CMK (cell line): ENCODE measurements at regions not wholly inside any gene's neighbourhood (a gene's known extent, or its start where the extent isn't known, plus 50 kb on each side); places are given as distances from the start of the nearest gene placed in this dataset.

Source experiments
- DNase-seq: peaks from one replicate; pipeline ENCODE4 v3.0.0-alpha.2; 2010; ENCODE audit warnings: low read depth

DNA sequence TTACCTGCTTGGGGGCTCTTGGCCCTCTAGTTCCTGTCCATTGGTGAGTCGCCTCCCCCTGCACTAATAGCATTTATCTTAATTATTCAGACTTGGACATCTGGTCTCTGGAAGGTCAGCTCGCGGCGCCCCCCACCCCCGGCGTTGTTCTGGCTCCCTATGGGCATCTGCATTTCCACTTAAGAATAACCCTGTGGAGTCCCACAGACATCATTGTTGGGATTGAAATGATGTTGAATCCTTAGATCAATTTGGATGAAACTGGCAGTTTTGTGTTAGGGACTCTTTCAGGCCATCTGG, 313.8 kb upstream of the HS6ST1 start:
- DNase-seq = no peak

DNA sequence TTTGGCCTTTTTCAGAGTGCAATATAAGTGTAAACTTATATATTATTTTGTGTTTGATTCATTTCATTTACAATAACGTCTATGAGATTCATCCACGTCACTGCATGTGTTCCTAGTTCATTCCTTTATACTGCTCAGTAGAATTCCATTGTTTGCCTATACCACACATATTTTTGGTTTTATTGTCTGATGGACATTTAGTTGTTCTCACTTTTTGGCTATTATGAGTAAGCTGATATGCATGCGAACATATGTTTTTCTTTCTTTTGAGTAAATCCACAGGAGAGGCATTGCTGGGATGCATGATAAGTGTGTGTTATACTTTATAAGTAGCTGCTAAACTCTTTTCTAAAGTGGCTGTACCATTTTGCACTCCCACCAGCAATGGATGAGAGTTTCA, 314.8 kb upstream of the HS6ST1 start:
- DNase-seq = no peak

DNA sequence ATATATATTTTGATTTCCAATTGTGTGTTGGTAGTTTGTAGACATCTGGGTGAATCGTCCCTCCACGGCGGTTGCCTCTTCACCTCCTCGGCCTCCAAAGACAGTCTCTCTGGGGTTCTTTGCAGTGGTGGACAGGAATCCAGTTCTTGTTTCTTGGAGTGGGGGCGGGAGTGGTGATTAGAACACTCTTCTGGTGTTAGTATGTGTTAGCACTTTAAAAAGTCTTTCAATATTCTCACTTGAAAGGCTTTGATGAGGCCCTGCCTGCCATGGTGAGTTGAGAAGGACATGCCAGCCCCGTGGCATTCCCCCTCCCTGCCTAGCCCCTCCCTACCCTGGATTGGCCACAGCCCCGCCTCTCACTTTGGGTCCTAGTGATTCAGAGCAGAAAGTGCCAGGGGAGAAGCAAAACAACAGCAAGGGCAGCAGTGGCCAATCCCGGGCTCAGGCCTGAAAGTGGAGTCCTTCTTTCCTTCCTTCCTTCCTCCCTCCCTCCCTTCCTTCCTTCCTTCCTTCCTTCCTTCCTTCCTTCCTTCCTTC, 316.8 kb upstream of the HS6ST1 start:
- DNase-seq = no peak

DNA sequence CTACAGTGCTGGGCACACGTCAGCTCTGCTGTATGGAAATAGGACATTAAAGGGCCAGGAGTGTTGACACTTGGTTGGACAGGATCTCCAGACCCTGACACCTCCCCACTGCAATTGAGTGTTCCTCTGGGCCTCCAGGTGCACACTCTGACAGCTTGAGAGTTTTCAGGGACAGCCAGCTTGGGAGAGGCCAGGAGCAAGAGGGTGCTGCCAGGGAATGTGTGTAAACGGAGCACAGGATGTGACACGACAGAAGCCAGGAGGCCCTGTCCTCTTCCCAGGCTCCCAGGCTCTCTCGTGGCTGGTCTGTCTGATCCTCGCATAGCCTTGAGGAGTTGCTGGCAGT, 318.1 kb upstream of the HS6ST1 start:
- no peak for DNase-seq

DNA sequence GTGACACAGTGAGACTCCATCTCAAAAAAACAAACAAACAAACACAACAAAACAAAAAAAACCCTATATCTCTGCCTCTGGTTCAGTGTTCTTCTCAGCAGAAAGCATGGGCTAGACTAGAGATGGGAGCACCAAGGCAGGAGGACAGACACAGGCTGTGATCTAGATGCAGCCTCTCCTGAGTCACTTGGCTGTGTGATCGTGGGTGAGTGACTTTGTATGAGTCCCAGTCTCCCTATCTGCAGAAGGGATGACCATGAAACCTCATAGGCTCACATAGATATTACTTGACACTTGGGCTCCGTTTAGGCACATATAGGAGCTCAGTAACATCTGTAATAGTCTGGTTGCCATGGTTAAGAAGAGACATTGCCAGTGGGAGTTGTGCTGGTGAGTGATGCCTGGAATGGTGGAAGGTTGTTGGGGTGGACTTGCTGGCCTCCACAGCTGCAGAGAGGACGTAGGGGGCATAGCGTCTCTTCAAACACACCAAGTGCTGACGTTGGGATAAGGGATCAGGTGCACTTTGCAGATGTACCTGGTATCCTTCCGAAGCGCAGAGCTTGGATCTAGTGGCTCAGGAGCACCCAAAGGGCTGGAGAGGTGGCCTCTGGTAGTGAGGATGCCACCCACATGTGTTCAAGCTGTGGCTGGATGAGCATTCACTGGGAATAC, 318.9 kb upstream of the HS6ST1 start:
- no peak for DNase-seq

DNA sequence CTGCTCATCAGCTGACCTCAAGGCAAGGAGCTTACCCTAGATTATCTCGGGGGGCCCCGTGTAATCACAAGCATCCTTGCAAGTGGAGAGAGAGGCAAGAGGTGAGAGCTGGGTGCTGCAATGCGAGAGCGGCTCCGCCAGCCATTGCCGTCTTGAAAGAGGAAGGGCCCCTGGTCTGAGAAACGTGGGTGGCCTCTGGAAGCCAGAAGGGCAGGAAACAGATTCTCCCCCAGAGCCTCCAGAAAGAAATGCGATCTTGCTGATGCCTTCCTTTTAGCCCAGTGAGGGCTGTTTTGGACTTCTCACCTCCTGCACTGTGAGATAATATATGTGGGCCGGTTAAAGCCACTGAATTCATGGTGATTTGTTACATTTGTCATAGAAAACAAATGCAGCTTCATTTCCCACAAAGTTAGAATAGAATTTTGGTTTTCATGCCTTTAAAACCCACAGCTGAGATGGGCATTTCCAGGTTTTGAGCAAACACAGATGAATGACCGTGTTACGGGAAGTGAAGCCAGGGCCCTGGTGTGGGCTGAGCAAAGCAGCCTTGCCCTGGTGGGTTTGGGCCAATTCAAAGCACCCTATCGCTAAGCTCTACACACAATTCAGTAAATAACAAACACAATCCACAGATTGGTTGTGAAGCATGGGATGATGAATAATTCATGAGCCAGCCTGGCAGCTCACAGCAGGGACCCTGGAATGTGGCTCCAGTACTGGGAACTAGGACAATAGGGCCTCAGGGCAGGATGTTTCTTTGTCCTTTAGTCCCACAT, 319.9 kb upstream of the HS6ST1 start:
- peak; percentile 29 for DNase-seq

DNA sequence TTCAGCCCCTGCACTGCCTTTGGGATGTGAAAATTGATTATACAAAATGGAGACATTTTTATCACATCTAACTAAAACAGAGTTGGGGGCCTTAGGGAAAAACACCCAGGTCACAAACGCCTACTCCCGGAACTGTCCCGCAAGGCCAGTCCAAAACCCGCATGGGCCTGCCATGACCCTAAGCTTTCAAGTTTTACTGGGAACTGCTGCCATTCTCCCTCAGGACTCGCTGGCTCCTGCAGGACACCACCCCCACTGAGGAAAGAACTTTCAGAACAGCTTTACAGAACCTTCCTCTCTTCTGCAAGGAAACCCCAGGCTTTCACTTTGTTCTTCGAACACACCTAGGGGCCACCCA, 320.4 kb upstream of the HS6ST1 start:
- DNase-seq = no peak

DNA sequence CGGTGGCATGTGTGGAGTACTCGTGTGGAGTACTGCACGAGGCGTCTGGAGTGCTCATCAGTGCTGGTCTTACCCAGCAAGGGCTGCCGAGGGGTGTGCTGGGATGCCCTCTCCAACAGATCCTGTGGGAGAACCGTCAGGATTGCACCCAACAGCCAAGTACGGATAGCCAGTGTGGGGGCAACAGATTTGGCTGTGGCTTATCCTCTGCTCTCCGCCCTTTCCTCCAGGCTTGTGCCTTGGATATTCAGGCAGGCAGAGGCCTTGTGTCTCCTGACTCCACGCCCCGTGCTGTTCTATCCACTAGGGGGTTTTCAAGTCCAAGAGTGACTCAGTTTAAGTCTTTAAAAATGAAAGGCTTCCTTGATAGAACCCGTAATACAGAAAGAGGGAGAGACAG, 321.0 kb upstream of the HS6ST1 start:
- no peak for DNase-seq

DNA sequence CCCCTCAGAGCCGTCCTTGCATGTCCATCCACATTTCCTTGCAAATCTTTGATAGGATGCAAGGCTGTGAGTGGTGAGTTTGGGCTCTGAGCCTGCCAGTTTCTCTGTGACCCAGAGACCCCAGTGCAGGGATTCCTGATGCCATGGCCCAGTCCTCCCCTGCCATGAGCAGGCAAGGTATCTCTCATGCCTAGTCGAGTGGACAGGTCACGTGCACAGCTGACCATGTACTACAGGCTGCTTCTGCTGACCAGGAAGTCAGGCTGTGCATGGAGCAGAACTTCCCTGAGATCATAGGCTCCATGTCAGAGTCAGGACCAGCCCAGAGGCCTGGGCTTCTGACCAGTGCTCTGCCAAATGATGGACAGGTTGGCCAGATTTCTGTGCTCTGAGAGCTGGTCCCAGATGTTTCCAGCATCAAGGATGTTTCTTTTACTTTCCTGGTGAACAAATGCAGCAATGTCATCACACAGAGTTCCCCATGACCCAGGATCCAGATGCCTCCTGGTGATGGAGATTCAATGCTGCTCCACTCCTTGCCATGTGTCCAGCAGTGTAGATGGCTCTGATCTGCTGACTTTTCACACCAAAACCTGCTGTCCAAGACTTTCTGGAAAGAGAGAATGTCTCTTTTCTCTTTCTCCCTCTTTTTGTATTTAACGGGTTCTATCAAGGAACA, 321.6 kb upstream of the HS6ST1 start:
- no peak for DNase-seq

DNA sequence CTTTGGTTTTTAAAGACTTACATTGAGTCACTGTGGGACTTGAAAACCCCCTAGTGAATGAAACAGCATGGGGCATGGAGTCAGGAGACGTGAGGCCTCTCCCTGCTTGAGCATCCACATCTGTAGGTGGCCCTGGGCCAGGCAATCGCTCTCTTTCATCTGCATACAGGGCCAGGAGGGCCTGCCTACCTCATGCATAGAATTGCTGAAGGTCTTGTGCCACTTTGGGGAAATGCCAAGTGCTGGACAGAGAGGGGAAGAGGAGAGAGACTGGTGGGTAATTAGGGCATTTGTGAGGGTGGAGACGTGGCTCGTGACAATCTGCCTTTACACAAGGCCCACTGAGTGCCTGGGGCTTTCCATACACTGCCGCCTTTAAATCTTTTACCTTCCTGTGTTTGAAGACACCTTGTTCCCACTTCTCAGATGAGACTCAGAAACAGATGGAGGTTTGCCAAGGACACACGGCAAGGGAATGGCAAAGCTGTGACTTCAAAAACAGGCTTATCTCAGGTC, 322.2 kb upstream of the HS6ST1 start:
- no peak for DNase-seq

DNA sequence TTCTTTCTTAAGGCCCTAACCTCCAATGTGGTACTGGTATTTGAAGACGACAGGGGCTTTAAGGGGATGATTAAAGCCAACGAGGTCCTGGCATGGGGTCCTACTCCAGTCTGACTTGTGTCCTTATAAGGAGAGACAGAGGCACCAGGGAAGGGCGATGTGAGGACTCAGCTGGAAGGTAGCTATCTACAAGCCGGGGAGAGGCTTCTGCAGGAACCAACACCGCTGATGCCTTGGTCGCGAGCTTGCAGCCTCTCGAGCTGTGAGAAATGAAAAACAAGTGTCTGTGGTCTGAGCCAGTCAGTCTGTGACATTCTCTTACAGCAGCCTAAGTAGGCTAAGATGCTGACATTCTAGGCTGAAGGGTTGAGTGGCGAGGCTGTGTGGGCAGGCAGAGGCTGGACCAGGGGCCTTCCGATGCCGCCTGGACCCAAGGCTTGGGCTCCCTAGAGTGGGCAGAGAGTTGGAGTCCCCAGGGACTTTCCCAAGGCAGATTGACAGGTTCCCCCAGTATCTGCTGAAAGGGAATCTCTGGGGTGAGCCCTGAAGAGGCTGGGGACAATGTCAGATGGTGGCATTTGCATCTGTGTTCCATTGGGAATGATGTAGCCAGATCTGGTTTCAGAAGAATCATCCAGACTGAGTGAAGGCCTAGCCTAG, 322.9 kb upstream of the HS6ST1 start:
- no peak for DNase-seq

DNA sequence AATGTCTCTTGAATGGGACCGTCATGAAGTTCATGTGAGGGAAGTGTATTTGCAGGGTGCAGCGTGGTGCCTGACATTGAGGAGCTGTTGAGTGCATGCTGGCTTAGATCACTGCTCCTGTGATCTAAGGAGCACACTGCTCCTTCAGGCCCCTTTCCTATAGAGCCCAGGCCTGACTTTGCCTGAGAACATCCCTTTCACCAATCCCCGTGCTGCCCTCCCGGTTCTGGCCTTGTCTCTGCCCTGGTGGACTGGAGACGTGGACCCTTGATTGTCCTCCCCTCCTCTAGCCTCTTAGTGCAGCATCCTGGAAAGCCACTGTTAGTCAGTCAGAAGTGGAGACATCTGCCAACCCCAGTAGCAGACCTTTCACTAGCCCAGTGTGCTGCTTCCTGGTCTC, 323.6 kb upstream of the HS6ST1 start:
- no peak for DNase-seq

DNA sequence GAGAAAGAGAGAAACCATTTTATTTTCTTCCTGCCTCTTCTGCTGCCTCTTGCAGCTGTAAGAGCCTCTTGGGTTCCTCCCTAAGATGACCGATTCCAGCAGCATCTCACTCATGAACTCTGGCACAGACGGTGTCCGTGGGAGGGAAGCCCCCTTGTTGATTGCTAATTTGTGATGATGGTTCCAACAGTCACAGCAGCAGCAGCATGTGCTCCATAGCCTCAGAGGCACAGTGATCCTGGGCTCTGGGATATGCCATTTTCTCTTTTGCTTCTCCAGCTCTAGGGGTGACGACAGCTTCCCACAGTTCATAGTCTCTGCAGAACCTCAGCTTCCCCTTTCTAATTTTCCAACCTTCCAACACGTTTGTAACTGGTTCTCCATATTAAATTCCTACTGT, 324.2 kb upstream of the HS6ST1 start:
- no peak for DNase-seq

DNA sequence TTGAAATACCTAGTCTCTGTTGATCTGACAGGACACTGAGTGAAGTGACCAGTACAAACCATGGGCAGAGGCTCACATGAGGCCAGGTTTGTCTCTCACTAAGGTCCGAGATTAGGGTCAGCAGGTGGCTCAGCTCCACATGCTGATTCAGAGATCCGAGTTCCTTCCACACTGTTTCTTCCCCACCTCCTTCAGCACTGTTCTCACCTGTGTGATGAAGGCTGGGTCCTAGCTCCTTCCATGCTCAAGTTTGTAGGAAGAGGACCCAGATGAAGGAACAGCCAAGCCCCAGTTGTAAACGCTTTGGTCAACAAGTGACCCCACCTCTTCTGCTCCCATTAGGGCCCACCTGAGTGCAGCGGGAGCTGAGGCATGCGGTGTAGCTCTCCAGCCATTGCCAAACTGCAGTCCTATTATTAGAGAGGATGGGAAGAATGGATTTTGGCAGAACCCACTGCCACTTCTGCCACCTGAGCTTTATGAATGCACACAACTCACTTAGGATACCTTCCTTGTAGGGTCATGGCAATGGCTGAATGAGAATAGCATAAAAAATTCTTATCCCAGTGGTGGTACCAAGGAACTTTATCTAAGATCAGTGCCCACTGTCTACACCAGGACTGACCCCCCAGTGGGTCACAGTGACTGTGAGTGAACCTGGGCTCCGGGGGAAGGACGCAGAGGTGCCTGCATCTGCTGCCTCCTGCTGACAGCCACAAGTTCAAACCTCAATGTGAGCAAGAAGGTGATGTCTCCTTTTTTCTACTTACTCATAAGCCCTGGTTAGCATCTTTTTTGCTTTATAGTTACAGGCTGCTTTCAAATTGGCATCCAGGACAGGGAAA, 324.8 kb upstream of the HS6ST1 start:
- DNase-seq = no peak

DNA sequence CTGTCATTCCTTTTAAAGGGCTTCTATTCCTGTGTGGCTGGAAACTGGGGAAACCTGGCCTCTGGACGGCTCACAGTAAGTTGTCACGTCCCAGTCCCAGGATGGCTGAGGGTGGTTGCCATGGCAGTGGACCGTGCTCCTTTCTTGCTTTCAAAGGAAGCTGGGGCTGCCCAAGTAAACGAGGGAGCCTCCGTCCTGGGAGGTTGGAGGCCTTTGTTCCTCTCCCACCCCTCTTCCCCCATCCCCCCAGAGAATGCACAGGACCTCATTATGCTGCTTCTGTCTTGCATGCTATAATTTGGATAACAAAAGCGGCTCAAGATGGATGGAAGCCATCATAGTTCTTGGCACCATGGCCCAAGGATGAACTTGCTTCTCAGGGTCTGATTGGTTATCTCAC, 325.5 kb upstream of the HS6ST1 start:
- no peak for DNase-seq

DNA sequence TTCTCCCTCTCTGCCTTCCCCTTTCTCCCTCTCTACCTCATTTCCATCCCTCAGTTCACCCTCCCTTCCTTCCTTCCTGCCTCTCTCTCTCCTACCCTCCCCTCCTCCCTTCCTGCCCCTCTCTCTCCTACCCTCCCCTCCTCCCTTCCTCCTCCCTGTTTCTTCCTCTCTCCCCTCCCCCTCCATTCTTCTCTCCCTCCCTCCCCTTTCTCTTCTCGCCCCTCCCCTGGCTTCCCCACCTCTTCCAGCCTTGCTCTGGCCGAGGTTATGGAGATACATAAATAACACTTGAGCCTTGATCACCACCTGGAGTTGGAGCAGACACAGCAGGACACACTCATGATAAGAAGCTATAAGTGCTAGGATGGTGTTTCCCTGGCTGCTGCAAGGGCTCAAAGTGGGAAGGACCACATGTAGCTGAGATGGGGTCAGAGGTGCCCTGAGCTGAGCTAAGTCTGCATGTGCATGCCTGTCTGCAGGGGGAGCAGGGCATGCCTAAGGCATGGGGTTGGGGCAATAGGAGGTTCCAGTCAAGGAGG, 326.1 kb upstream of the HS6ST1 start:
- DNase-seq = peak; percentile 15

DNA sequence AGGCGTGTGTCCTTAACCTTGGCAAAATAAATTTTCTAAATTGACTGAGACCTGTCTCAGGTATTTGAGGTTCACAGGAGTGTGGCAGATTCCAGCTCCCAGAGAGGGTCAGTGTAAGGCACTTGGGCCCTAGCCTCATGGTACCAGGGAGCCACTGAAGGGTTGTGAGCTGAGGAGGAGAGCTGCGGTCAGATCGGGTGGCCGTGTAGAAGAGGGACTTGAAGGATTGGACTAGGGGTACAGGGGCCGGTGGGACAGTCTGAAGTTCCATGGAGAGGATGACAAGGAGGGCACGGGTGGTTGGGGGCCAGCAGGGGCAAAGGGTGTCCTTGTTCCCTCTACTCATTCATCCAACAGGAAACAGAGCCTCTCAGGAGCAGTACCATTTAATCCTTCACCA, 327.0 kb upstream of the HS6ST1 start:
- DNase-seq = no peak

DNA sequence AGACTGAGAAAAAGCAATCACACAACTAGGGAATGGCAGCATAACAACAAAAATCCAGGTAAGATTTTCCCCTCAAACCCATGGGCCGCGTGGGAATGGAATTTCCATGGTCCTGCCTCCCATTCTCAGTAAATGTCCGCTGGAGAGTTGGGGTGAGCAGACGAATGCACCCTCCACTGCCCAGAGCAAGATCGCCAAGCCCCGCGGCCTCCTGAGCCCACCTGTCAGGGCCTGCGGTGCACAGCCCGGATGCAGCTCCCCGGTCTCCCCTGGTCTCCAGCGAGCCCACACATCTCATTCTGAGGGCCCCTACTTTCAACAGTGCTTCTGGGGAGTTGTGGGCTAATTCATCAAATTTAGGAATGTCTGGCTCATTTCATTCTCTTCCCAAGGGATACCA, 327.4 kb upstream of the HS6ST1 start:
- DNase-seq = no peak

DNA sequence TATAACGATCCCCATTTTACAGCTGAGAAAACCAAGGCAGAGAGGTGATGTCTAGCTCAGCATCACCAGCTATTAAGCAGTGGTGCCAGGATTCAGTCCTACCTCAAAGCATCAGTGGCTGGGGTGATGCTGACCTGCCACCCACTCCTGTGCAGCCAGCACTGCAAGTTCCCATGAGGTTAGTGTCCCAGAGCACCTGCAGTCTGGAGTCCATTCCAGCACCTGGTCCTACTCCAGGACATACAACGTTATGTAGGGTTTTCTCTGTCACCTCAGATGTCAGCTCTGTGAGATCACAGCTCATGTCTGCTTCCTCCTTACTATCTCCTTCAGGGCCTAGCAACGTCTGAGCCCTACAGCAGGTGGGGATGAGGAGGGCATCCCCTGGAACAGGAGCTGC, 328.0 kb upstream of the HS6ST1 start:
- no peak for DNase-seq

DNA sequence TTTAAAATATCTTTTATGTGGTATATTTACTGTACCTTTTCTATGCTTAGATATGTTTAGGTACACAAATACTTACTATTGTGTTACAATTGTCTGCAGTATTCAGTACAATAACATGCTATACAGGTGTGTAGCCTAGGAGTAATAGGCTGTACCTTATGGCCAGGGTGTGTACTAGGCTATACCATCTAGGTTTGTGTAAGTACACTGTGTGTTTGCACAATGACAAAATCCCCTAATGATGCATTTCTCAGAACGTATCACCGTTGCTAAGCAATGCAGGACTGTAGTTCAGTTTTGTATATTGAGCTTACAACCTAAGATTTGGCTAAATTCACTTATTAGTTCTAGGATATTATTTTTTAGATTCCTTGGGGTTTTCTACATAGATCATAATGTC, 332.3 kb upstream of the HS6ST1 start:
- DNase-seq = no peak

DNA sequence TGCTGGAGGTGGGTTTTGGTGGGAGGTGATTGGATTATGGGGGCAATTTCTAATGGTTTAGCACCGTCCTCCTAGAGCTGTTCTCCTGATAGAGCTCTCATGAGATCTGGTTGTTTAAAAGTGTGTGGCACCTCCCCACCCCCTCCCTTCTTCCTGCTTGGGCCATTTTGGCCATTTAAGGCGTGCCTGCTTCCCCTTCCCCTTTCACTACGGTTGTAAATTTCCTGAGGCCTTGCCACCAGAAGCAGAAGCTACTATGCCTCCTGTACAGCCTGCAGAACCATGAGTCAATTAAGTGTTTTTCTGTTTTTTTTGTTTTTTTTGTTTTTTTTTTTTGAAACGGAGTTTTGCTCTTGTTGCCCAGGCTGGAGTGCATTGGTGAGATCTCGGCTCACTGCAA, 335.7 kb upstream of the HS6ST1 start:
- peak; percentile 57 for DNase-seq

DNA sequence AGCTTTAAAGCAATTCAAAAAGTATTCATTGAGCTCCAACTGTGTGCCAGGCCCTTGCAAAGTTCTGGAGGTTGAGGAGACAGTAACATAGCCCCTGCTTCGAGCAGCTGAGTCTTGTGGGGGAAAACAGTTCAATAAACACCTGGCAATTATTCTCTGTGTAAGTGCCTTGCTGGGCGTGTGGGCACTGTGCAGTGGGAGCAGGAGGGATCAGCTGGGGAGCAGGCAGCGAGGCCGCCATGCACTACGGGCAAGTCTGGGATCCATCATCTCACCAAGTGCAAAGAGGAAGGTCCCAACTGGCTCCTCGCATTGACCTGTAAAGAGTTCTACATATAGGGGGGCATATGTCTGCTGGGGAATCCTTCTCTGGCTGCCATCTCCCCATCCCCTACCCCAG, 342.2 kb upstream of the HS6ST1 start:
- DNase-seq = no peak
